ENCODE measurements at regions not wholly inside any gene's neighbourhood (a gene's known extent, or its start where the extent isn't known, plus 50 kb on each side); places are given as distances from the start of the nearest gene placed in this dataset.
A peak's percentile ranks its signal among the peaks of the same experiment; 100 is the strongest.
"Not testable (repeated sequence)": the region's sequence is repeated elsewhere in the genome, so short reads cannot be mapped to it uniquely, and the experiment has no call there.

DNA sequence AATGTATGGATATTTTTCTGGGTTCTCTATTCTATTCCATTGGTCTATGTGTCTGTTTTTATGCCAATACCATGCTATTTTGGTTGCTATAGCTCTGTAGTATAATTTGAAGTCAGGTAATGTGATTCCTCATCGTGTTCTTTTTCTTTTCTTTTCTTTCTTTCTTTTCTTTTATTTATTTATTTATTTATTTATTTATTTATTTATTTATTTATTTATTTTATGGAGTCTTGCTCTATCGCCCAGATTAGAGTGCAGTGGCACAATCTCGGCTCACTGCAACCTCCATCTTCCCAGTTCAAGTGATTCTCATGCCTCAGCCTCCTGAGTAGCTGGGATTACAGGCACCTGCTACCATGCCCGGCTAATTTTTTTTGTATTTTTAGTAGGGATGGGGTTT lies 315.2 kb downstream of the SV2B start:
- DNase-seq = not testable (repeated sequence)

DNA sequence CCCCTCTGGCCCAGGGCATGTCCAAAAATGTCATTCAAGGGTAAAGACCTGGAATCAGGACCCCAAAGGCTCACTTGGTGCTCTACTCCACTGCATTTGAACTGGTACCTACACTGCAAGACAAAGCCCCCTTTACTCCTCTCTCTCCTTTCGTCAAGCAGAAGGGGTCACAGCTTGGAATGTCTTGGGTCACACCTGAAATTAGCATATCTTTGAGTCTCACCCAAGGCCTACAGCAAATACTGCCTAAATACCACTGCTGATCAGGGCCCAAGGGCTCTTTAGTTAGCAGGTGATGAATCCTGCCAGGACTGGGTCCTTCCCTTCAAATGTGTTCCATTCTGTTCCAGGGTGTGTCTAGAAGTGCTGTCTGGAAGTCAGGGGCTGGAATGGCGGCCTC lies 320.6 kb downstream of the SV2B start:
- no peak for DNase-seq

DNA sequence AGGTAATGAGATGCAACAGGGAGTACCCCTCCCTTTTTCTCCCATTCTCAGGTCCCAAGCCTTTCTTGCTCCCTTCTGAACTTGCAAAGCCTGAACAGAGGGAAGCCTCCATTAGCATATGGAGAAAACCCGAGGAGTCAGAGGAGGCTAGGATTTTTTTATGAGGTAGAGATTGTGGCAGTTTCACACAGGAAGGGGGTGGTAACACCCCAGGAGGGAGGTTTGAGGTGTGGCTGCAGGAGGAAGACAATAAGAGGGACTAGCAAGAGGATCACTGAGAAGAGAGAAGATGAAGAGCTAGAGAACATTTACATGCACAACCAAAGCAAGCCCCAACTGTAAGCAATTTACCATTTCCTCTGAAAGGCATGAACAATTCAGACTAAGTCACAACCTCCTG lies 322.7 kb downstream of the SV2B start:
- no peak for DNase-seq

DNA sequence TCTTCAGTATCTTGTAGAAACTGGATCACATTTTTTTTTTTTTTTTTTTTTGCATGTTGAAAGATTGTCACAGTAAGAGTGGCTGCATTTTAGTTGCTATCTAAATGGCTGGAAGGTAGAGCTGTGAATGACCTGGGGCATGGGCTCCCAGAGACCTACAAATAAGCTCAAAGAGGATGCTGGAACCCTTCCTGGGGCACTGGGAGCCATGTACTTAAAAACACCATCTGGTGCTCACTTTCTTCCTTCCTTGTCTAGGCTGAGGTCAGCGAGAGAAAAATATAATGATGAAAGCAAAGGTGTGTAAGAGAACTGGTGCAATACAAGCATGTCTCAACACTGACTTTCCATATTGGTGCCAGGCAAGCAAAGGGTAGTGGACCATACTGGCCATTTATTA lies 323.9 kb downstream of the SV2B start:
- DNase-seq = no peak

DNA sequence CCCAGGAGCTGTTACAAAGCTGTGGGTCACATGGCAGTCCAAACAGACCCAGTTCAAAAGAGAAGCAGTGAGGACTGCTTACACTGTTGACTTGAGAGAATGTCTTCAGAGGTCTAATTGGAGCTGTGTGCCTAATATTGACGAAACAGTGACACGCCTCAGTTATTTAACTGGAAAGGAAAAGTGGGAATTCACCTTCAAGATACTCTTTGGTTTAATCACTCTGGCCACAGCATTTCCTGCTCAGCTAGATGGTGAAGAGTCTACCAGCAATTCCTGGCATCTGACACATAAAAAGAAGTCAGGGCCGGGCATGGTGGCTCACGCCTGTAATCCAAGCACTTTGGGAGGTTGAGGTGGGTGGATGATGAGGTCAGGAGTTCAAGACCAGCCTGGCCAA lies 326.4 kb downstream of the SV2B start:
- no peak for DNase-seq

DNA sequence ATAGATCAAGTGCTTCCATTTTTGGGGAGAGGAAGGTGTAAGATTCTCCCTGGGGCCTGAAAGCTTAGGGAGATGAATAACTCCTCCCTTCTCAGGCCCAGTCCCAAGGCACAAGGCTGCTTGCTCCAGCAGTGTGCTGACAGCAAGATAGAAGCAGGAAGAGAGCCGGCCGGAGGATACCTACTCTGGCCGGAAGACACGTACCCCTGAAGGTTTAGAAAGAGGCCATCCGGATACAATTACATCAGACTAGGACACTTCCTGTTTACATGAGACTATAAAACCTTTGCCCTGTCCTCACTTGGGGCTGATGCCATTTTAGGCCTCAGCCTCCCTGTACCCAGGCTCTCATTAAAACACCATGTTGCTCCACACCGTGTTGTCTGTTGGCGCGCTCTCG lies 329.9 kb downstream of the SV2B start:
- DNase-seq = no peak

DNA sequence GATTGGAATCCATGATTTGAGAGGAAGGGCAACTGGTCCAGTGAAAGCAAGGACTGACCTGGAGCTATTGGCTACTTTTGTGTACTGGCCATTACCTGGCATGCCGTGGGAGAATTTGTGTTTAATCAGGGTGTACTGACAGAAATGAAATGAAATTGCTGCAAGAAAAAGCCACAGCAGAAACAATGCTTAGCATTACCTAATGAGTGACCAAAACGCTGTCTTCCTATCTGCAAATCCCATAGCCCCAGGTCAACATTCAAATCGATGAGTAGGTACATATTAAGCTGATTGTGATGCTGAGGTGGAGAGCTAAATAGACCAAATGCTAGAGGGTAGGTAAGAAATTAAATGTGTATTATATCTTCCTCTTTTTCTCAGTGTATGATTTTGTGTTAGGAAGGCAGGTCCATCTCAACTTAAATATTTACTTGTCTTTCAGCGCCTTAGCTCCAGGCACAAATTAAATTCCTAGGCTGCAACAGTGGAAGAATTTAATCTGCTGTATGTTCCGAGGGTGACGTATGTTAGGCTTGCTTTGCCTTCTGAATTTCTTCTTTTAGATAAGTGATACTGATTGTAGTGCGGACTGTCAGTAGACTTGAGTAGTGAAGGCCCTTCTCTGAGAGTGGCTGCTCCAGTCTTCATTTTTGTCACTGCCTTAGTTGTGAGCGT lies 331.1 kb downstream of the SV2B start:
- no peak for DNase-seq

DNA sequence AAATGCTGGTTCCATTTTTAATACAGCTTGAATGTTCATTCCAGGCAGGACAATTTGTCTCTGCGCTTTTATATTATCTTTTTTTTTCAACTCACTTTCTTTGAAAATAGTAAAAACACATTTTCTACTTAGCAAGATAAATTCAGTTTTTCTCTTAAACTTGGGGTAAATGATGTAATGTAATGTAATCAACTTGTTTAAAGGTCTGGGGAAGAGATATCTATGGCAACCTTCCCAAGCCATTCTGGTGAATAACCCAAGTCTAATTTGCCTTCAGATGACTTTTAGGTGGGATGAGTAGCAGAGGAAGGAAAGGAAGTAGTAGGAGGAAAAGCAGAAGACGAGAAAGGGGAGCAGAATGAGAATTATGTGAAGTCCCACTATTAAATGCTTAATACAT lies 335.1 kb downstream of the SV2B start:
- DNase-seq = peak; percentile 38

DNA sequence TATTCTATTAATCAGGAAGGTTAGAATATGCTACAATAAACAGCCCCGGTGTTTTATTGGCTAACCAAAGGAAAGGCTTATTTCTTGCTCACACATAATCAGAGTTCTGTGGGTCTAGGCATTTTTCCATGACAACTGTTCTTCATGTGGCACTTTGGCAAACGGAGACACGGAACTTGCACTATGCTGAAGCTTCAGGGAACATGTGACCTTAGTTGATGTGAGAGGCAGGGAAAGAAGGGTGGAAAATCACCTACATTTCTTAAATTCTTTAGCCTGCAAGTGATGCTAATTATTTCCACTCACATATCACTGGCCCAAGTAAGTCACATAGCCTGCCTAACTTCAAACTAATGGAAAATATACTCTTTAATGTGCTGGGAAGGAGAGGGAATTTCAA lies 344.6 kb downstream of the SV2B start:
- DNase-seq = no peak

DNA sequence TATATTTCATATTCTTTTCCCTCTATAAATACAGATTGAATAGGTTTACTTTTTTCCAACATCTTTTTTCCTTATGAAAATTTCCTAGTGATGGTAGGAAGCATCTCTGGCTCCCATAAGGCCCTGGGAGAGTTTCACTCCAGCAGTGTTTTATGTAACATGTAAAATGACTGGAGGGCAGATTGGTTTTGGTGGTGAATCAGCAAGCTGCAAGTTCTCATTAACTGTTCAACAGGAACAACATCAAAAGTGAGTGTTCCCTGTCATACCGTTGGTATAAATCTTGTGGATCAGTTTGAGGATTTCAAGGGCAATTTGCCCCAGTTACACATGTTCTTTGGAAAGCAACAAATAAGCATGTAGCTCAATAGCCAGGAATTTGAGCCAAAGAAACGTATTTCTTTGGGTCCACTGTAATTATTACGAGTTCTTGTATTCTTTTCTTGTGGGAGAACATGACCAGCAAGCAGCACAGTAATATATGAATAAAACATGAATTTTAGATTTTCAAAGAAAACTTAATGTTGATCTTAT lies 345.7 kb downstream of the SV2B start:
- peak; percentile 7 for DNase-seq

DNA sequence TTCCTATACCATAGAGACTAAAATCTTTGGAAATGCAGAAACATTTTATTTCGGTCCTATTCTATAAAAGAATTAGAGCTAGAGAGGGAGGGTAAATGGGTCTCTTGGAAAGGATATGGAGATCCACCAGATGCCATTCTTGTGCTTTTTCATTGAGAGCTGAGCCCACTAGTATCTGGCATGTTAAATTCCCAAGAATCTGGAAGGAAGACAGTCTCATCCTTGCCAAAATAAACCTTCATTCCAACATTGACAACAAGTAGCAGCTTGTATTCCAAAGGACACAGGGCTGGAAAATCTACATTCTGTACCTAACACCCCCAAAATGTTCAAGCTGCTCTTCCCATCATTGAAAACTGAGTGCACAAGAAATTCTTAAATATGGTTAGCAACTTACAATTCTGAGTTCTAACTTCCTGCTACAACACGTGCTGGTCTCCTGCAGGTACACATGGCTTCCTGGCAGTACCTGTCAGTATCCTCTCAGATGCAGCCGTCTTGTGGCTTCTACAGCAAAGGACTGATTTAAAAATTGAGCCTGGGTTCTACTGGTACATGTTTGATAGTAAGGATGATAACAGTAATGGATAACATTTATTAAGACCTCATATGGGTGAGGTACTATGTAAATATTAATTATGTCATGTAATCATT lies 348.1 kb downstream of the SV2B start:
- DNase-seq = no peak

DNA sequence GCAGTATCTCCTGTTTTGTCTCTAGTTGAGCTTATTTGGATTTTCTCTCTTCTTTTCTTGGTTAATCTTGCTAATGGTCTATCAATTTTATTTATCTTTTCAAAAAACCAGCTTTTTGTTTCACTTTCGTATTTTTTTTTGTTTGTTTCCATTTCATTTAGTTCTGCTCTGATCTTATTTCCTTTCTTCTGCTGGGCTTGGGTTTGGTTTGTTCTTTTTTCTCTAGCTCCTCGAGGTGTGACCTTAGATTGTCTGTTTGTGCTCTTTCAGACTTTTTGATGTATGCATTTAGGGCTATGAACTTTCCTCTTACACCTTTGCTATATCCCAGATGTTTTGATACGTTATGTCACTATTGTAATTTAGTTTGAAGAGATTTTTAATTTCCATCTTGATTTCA lies 353.3 kb downstream of the SV2B start:
- not testable (repeated sequence) for DNase-seq

DNA sequence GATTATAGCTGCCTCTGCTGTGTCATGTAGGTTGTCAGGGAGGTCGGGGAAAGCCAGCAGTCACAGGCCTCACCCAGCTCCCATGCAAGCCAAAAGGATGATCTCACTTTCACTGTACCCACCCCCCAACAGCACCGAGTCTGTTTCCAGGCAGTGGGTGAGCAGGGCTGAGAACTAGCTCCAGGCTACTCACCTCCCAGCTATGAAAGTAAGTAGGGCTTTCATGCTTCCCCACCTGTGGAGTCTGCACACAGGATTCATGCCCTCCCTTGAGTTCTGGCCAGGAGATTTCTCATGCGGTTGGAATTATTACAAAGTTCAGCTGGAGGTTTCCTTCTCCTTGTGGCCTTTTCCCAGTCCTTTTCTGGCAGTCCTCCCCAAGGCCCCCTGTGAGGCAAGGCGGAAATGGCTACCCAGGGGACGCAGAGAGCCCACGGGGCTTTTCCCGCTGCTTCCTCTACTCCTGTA lies 356.2 kb downstream of the SV2B start:
- peak; percentile 95 for DNase-seq

DNA sequence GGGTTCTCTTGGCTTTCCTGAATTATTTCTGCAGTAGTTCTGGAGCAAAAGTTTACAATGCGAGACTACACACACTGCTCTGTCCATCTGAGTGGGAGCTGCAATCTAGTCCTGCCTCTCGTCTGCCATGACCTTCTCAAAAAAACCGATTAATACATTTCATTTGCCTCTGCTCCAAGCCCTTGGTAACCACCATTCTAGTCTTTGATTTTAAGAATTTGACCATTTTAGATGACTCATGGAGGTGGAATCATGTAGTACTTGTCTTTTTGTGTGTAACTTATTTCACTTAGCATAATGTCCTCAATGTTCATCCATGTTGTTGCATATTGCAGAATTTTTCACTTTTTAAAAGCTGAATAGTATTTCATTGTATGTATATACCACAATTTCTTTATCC lies 356.9 kb downstream of the SV2B start:
- DNase-seq = peak; percentile 50

DNA sequence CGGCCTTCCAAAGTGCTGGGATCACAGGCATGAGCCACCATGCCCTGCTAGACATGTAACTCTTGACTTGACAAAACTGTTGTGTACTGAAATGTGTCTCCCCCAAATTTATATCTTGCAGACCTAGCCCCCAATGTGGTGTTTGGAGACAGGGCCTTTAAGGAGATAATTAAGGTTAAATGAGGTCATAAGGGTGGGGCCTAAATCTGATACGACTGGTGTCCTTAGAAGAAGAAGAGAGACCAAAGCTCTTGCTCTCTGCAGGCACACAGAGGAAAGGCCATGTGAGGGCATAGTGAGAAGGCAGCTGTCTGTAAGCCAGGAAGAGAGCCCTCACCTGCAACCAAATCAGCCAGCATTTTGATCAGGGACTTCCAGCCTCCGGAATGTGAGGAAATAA lies 361.3 kb downstream of the SV2B start:
- DNase-seq = no peak

DNA sequence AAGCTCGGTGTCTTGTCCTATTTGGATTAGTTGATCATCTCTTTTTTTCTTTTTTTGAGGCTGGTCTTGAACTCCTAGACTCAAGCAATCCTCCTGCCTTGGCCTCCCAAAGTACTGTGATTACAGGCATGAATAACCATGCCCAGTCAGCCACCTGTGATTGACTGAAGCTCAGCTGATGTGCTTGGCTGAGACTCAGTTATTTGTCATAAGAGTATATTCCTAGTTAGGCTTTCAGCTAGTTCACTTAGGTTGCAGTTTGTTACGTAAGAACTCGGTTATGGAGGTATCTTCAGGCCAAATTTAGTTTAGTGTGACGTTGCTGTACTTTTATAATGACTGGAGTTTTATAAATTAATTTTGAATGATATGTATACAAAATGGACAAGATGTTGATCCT lies 365.0 kb downstream of the SV2B start:
- no peak for DNase-seq

DNA sequence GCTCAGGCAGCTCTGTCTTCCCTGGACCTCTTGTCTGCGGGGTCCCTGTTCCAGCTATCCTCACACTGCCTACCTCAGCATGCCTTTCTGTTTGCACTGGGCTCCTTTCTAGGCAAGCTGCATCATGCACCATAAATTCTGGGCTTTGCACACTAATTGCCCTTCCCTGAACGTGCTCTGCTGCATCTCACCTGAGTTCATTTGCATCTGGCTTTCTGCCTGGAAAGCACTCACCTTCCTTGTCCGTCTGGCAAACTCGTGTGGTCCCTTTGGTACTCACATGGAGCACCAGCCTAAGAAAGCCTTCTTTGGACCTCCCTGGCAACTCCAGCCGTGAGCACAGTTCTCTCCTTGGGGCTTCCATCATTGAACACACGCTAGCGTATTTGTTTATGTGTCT lies 365.6 kb downstream of the SV2B start:
- DNase-seq = no peak

DNA sequence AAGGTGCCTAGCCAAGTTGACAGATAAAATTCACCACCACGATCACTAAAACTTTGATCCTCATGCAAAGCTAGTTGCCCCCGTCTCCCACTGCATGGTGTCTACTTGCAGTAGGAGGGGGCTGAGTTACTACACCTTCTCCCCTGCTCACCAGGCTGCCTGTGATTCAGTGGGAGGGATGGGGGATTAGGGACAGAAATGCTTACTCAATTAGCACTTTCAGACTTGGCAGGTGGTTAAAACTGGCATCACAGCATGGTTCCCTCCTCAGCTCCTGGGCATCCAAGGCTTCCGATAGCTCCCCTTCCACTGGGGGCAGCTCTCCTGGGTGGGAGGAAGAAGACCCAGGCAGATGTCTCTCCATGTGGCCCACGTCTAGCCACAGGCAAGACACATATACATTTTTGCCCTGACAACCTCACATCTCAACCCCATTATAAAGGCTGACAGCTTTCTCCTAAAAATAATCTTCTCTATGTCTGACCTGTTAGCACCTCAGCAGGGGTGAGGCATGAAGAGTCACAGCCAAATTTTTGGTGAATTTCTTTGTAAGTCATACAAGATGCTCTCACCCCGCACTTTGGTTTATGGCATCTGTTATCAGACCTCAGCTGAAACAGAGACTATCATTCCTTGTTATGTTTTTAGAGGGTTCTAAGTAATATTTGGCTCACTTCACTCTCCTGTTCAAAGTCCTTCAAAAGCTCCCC lies 369.0 kb downstream of the SV2B start:
- DNase-seq = no peak

DNA sequence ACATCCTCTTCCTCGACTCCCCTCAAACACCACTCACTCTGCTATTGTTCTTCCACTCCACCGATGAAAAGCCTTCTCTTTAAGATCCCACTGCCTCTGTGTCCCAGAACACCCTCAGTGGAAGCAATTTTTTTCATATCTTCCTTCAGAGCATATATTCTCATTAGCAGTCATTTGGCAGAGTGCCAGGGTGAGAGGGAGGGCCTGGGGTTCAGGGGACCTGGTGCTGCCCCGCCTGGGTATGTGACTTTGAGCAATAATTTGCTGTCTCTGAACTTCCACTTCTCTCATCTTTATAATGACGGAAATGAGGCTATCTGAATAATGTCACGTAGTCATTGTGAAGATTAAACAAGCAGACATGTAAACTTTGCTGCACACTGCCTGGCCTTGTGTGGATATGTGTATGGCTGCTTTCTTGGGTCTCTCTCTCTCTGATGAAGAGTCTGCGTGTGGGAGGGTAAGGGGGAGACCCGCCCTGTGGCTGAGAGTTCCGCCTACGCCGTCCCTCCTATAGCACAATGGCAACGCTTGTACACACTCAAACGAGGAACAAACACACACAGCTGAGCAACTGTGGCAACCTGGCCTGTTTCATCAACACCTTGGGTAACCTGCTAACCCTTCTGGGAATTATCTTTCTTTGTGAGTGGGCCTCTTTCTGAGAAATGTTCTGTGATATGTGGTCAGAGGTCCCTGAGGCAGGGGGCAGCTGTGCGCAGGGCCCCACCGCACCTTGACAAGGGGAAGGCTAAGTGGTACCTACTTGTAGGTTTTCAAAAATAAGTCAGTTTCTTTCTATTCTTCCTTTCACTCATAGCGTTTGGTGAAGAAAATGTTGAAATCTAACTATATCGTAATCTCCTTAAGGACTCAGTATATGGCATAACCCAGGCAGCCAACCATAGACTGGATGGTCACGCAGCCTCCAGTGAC lies 369.8 kb downstream of the SV2B start:
- no peak for DNase-seq

DNA sequence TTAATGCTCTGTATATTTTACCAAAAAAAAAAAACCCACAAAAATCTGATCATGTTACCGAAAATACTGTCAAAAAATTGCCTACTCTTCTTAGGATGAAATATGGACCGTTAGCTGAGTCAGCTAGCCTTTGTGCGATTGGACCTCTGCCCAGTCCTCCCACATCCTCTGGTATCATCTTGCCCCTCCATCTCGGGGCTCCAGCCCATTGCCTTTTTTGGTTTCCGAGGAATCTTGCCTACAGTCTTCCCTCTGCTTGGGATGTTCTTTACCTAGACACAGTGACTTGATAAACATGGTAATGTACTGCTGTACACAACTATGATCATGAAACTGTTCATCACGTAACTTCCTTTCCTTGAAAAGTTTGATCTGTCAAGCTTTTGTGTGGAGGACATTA lies 371.4 kb downstream of the SV2B start:
- DNase-seq = peak; percentile 83

DNA sequence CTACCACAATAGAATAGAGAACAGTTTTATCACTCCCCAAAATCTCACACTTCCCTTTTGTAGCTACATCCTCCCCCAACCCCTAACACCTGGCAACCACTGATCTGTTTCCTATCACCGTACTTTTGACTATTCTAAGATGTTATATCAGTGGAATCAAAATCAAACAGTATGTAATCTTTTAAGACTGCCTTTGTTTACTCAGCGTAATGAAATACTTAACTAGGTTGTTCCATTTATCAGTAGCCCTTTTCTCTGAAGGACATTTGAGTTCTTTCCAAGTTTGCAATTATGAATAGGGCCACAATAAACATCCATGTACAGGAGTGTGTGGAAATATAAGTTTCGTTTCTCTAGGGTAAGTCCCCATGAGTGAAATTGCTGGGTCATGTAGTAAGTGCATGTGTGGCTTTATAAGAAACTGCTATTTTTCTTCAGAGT lies 372.3 kb downstream of the SV2B start:
- no peak for DNase-seq

DNA sequence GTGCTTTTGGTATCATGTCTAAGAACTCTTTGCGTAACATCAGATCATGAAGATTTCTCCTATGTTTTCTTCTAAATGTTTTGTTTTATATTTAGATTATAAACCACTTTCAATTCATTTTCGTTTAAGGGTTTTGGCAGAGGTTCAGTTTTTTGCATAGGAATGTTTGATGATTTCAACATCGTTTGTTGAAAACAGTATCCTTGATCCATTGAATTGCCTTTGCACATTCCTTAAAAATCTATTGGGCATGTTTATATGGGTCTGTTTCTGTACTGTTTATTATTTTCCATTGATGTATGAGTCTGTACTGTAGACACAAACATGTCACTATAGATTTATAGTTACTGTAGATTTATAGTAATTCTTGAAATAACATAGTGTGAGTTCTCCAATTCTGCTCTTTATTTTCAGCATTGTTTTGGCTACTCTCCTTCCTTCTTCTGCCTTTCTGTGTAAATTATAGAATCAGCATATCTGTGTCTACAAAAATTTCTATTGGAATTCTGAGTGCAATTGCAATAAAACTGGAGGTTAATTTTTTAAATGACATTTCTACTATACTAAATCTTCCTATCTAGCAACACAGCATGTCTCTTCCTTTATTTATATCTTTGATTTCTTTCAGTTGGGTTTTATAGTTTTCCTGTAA lies 374.0 kb downstream of the SV2B start:
- peak; percentile 71 for DNase-seq

Data from fibroblast of skin of right biceps (primary cell).